ENCODE measurements at regions not wholly inside any gene's neighbourhood (a gene's known extent, or its start where the extent isn't known, plus 50 kb on each side); places are given as distances from the start of the nearest gene placed in this dataset.

DNA sequence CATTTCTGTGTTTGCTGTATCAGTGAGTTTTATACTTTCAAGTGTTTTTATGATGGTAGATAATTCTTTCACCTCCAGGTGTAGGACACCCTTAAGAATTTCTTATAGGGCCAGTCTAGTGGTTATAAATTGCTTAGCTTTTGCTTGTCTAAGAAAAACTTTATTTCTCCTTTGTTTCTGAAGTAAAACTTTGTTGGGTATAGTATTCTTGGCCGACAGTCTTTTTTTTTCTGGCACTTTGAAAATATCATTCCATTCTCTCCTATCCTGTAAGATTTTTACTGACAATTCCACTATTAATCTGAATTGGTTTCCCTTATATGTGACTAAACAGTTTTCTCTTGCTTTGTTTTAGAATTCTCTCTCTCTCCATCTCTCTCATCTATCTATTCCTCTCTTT, 118.7 kb upstream of the LRRTM4 start (continued):
- TF ChIP-seq, protein P1, sequence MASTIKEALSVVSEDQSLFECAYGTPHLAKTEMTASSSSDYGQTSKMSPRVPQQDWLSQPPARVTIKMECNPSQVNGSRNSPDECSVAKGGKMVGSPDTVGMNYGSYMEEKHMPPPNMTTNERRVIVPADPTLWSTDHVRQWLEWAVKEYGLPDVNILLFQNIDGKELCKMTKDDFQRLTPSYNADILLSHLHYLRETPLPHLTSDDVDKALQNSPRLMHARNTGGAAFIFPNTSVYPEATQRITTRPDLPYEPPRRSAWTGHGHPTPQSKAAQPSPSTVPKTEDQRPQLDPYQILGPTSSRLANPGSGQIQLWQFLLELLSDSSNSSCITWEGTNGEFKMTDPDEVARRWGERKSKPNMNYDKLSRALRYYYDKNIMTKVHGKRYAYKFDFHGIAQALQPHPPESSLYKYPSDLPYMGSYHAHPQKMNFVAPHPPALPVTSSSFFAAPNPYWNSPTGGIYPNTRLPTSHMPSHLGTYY (CRISPR knock-in tag; IDR thresholded peaks at IDR 0.05) = no peak
- TF ChIP-seq TCF7 (CRISPR knock-in tag; IDR thresholded peaks at IDR 0.05; ENCODE audit: low read depth) (no peak), SP1 (CRISPR knock-in tag; conservative IDR thresholded peaks at IDR 0.05) (no peak), ZNF423 (CRISPR knock-in tag; IDR thresholded peaks at IDR 0.05) (no peak), ATF1 (CRISPR knock-in tag; IDR thresholded peaks at IDR 0.05) (no peak)
- TF ChIP-seq, protein P2, sequence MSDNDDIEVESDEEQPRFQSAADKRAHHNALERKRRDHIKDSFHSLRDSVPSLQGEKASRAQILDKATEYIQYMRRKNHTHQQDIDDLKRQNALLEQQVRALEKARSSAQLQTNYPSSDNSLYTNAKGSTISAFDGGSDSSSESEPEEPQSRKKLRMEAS (CRISPR knock-in tag; IDR thresholded peaks at IDR 0.05) = no peak

DNA sequence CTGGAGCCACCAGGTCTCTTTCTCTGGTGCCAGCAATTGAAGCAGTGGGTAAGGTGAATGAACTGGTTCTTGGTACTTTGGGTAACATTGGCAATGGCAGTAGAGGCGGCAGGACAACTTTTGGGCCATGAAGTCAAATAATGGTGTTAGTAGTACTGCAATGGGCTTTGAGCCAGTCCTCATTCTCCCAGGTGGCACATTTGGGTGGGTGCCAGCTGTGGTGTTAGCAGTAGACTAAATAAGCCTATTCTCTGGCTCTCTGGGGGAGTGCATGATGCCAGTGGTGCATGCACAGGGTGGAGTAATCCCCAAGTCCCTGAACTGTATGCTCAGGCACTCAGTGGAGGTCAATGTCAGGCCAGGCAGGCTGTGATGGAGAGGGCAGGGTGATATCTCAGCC, 120.2 kb upstream of the LRRTM4 start:
- ATAC-seq = no peak
- no peak overlapping the region for H3K27ac Mint-ChIP-seq
- no peak overlapping the region for H3K4me3 Mint-ChIP-seq
- TF ChIP-seq RORB (CRISPR knock-in tag; IDR thresholded peaks at IDR 0.05) (no peak), ZNF396 (CRISPR knock-in tag; IDR thresholded peaks at IDR 0.05; ENCODE audit: borderline replicate concordance) (no peak), FOXK1 (CRISPR knock-in tag; IDR thresholded peaks at IDR 0.05) (no peak), NFATC4 (CRISPR knock-in tag; IDR thresholded peaks at IDR 0.05) (no peak), ZNF416 (CRISPR knock-in tag; IDR thresholded peaks at IDR 0.05) (no peak), HMGA2 (CRISPR knock-in tag; IDR thresholded peaks at IDR 0.05) (no peak), PRRX2 (CRISPR knock-in tag; IDR thresholded peaks at IDR 0.05) (no peak), SOX15 (CRISPR knock-in tag; IDR thresholded peaks at IDR 0.05) (no peak)
- TF ChIP-seq, protein P3, sequence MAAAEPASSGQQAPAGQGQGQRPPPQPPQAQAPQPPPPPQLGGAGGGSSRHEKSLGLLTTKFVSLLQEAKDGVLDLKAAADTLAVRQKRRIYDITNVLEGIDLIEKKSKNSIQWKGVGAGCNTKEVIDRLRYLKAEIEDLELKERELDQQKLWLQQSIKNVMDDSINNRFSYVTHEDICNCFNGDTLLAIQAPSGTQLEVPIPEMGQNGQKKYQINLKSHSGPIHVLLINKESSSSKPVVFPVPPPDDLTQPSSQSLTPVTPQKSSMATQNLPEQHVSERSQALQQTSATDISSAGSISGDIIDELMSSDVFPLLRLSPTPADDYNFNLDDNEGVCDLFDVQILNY (CRISPR knock-in tag; IDR thresholded peaks at IDR 0.05) = no peak
- TF ChIP-seq, protein P2 (CRISPR knock-in tag; IDR thresholded peaks at IDR 0.05) = no peak
- TF ChIP-seq, protein P4, sequence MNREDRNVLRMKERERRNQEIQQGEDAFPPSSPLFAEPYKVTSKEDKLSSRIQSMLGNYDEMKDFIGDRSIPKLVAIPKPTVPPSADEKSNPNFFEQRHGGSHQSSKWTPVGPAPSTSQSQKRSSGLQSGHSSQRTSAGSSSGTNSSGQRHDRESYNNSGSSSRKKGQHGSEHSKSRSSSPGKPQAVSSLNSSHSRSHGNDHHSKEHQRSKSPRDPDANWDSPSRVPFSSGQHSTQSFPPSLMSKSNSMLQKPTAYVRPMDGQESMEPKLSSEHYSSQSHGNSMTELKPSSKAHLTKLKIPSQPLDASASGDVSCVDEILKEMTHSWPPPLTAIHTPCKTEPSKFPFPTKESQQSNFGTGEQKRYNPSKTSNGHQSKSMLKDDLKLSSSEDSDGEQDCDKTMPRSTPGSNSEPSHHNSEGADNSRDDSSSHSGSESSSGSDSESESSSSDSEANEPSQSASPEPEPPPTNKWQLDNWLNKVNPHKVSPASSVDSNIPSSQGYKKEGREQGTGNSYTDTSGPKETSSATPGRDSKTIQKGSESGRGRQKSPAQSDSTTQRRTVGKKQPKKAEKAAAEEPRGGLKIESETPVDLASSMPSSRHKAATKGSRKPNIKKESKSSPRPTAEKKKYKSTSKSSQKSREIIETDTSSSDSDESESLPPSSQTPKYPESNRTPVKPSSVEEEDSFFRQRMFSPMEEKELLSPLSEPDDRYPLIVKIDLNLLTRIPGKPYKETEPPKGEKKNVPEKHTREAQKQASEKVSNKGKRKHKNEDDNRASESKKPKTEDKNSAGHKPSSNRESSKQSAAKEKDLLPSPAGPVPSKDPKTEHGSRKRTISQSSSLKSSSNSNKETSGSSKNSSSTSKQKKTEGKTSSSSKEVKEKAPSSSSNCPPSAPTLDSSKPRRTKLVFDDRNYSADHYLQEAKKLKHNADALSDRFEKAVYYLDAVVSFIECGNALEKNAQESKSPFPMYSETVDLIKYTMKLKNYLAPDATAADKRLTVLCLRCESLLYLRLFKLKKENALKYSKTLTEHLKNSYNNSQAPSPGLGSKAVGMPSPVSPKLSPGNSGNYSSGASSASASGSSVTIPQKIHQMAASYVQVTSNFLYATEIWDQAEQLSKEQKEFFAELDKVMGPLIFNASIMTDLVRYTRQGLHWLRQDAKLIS (CRISPR knock-in tag; IDR thresholded peaks at IDR 0.05; ENCODE audit: borderline replicate concordance) = no peak
- H3K4me1 Mint-ChIP-seq = no peaks in the 10 kb centered on the region
- ChIA-PET POLR2A (no interaction called here), CTCF (no interaction called here)
- no peak for DNase-seq (ENCODE audit: low spot score)
- H3K36me3 Mint-ChIP-seq = peaks cover 28% of the 10 kb centered on the region
- no peaks in the 10 kb centered on the region for H3K27me3 Mint-ChIP-seq (ENCODE audit: low read depth)
- H3K9me3 Mint-ChIP-seq = peaks cover 52% of the 10 kb centered on the region

DNA sequence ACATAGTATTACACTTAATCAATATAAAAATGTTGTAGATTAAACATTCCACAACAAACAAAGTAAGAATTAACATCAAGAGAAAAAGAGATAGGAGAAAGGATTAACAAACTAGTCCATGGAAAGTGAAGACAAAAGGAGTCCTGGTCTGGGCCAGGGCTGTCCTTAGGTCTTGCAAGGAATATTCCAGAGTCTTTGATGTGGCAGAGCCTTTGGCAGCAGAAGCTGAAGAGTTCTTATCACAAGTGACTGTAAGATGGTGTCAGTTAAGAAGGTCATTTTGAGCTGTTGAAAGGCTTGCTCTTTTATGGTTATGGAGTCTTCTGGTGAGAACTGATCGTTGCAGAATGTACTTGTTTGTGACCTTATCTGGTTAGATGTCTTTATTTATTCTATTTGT, 127.7 kb upstream of the LRRTM4 start:
- DNase-seq (ENCODE audit: low spot score) (no peak), ATAC-seq (no peak)
- no peak overlapping the region for H3K27ac Mint-ChIP-seq
- no peaks in the 10 kb centered on the region for H3K27me3 Mint-ChIP-seq (ENCODE audit: low read depth)
- H3K9me3 Mint-ChIP-seq = peaks cover 5% of the 10 kb centered on the region
- ChIA-PET CTCF (interaction anchor here (0.7 kb wide), 1 partner anchor 168 kb away, joined by 3 read pairs; no protein-coding TSS in a partner anchor), POLR2A (no interaction called here)
- no peak overlapping the region for H3K4me3 Mint-ChIP-seq
- TF ChIP-seq ZNF423 (CRISPR knock-in tag; IDR thresholded peaks at IDR 0.05) (no peak), KAT7 (CRISPR knock-in tag; IDR thresholded peaks at IDR 0.05; ENCODE audit: borderline replicate concordance) (no peak), NR1H2 (CRISPR knock-in tag; IDR thresholded peaks at IDR 0.05) (no peak), JUN (CRISPR knock-in tag; IDR thresholded peaks at IDR 0.05) (no peak), MXD4 (CRISPR knock-in tag; IDR thresholded peaks at IDR 0.05; ENCODE audit: borderline replicate concordance) (no peak)
- TF ChIP-seq, protein P5, sequence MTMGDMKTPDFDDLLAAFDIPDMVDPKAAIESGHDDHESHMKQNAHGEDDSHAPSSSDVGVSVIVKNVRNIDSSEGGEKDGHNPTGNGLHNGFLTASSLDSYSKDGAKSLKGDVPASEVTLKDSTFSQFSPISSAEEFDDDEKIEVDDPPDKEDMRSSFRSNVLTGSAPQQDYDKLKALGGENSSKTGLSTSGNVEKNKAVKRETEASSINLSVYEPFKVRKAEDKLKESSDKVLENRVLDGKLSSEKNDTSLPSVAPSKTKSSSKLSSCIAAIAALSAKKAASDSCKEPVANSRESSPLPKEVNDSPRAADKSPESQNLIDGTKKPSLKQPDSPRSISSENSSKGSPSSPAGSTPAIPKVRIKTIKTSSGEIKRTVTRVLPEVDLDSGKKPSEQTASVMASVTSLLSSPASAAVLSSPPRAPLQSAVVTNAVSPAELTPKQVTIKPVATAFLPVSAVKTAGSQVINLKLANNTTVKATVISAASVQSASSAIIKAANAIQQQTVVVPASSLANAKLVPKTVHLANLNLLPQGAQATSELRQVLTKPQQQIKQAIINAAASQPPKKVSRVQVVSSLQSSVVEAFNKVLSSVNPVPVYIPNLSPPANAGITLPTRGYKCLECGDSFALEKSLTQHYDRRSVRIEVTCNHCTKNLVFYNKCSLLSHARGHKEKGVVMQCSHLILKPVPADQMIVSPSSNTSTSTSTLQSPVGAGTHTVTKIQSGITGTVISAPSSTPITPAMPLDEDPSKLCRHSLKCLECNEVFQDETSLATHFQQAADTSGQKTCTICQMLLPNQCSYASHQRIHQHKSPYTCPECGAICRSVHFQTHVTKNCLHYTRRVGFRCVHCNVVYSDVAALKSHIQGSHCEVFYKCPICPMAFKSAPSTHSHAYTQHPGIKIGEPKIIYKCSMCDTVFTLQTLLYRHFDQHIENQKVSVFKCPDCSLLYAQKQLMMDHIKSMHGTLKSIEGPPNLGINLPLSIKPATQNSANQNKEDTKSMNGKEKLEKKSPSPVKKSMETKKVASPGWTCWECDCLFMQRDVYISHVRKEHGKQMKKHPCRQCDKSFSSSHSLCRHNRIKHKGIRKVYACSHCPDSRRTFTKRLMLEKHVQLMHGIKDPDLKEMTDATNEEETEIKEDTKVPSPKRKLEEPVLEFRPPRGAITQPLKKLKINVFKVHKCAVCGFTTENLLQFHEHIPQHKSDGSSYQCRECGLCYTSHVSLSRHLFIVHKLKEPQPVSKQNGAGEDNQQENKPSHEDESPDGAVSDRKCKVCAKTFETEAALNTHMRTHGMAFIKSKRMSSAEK (CRISPR knock-in tag; IDR thresholded peaks at IDR 0.05; ENCODE audit: borderline replicate concordance) = no peak
- TF ChIP-seq, protein P6, sequence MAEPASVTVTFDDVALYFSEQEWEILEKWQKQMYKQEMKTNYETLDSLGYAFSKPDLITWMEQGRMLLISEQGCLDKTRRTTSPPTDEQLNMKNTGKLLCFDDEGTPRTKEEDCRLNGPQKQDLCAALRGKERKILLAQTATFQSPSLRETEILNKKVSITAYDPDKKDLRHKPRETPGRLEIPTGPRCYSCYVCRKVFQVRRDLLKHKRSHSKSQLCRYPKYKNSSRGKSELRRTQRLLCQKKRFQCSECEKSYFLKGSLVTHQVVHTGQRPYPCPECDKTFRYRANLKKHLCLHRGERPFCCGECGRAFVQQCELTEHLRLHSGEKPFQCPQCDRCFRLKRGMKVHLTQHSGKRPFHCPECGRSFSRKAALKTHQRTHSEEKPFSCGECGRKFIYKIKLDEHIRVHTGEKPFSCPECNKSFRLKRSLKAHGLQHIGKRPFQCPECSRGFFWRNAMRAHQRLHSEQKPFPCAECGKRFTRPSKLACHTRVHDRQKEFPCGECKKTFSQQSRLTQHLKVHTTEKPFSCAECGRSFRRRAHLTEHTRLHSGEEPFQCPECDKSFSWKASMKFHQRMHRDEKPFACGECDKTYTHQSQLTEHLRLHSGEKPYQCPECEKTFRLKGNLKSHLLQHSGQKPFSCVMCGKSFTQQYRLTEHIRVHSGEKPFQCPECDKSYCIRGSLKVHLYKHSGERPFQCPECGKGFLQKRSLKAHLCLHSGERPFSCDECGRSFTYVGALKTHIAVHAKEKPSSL (CRISPR knock-in tag; conservative IDR thresholded peaks at IDR 0.05) = no peak
- H3K36me3 Mint-ChIP-seq = peaks cover 6% of the 10 kb centered on the region; the same call in 1 of the 2 replicates
- H3K4me1 Mint-ChIP-seq = no peaks in the 10 kb centered on the region
